ENCODE measurements at regions not wholly inside any gene's neighbourhood (a gene's known extent, or its start where the extent isn't known, plus 50 kb on each side); places are given as distances from the start of the nearest gene placed in this dataset.

- H3K4me1 ChIP-seq: peaks cover 29% of the 10 kb centered on the region
- intact Hi-C loops (cut with micrococcal nuclease): no loop called here
- H3K27me3 ChIP-seq (ENCODE audit: low read depth): peaks cover 50% of the 10 kb centered on the region
- TF ChIP-seq, protein P1, sequence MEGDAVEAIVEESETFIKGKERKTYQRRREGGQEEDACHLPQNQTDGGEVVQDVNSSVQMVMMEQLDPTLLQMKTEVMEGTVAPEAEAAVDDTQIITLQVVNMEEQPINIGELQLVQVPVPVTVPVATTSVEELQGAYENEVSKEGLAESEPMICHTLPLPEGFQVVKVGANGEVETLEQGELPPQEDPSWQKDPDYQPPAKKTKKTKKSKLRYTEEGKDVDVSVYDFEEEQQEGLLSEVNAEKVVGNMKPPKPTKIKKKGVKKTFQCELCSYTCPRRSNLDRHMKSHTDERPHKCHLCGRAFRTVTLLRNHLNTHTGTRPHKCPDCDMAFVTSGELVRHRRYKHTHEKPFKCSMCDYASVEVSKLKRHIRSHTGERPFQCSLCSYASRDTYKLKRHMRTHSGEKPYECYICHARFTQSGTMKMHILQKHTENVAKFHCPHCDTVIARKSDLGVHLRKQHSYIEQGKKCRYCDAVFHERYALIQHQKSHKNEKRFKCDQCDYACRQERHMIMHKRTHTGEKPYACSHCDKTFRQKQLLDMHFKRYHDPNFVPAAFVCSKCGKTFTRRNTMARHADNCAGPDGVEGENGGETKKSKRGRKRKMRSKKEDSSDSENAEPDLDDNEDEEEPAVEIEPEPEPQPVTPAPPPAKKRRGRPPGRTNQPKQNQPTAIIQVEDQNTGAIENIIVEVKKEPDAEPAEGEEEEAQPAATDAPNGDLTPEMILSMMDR (IDR thresholded peaks at IDR 0.05; ENCODE audit: borderline replicate concordance): no peak
- no peak for DNase-seq
- no peak overlapping the region for H3K4me3 ChIP-seq
- no peak overlapping the region for H3K27ac ChIP-seq (replicated peaks)
- H3K9me3 ChIP-seq (replicated peaks): no peaks in the 10 kb centered on the region
- H3K36me3 ChIP-seq: no peaks in the 10 kb centered on the region
Observed at GRCh38 chr2:120520454-120520853, 174.5 kb downstream of the INHBB start.

- intact Hi-C loops (cut with micrococcal nuclease): no loop called here
- Histone ChIP-seq H3K9me3 (replicated peaks) (no peaks in the 10 kb centered on the region), H3K4me3 (no peak overlapping the region), H3K27me3 (ENCODE audit: low read depth) (peaks cover 50% of the 10 kb centered on the region), H3K36me3 (no peaks in the 10 kb centered on the region), H3K27ac (replicated peaks) (no peak overlapping the region), H3K4me1 (peaks cover 36% of the 10 kb centered on the region)
- TF ChIP-seq, protein P1 (IDR thresholded peaks at IDR 0.05; ENCODE audit: borderline replicate concordance): peak; percentile 79
- DNase-seq: no peak
Observed at GRCh38 chr2:120520929-120521912, 175.3 kb downstream of the INHBB start.

DNA sequence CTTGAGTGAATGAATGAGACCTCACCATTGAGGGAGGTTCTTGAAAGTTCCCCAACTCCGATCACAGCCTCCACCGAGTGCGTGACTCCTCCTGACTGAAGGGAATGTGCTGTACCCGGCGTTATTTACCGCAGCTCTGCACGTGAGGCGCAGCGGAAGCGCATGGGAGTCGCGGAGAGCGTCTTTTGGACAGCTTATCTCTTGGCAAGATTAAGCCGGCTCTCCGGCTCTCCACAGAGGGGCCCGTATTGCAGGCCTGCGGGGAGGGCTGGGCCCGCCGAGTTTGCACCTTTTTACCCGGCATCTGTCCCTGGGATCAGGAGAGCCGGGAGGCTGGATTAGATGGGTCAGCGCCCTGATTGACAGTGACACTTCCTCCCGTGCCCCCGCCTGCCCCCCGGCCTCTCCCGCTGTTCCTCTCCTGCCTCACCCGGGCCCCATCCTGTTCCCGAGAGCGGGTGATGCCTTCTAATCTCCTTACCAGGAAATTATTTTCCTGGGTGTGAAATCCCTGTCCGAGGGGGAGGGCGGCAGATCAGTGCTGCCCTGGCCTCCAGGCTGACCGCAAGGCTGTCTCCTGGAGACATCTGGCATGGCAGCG, 176.3 kb downstream of the INHBB start:
- Histone ChIP-seq H3K9me3 (replicated peaks) (no peaks in the 10 kb centered on the region), H3K4me3 (peak overlapping the region; percentile 34), H3K36me3 (no peaks in the 10 kb centered on the region), H3K27ac (replicated peaks) (peak overlapping the region; percentile 33), H3K27me3 (ENCODE audit: low read depth) (peaks cover 50% of the 10 kb centered on the region), H3K4me1 (peaks cover 41% of the 10 kb centered on the region)
- TF ChIP-seq, protein P1 (IDR thresholded peaks at IDR 0.05; ENCODE audit: borderline replicate concordance): no peak
- peak; percentile 37 for DNase-seq
- intact Hi-C loops (cut with micrococcal nuclease): no loop called here

GRCh38 chr2:120523766-120524165, 177.8 kb downstream of the INHBB start:
- Histone ChIP-seq H3K4me1 (peaks cover 47% of the 10 kb centered on the region), H3K27me3 (ENCODE audit: low read depth) (peaks cover 44% of the 10 kb centered on the region)
- TF ChIP-seq, protein P1 (IDR thresholded peaks at IDR 0.05; ENCODE audit: borderline replicate concordance): no peak

DNA sequence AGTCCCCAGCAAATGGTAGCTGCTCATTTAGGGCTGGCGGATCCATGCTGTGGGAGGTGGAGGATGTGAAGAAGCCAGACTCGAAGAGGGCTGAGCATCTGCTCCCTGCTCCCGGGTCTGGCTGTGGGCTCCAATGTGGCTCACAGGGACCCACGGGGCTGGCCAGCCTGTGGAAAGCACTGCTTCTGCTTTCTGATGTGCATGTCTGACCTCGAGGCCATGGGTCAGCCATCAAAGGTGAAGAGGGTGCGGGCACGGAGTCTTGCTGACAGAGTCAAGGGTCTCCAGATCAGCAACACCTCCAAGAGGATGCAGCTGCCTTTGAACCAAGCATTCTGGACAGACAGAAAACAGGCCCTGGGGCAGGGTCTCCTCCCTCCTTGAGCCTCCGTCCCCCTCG, 178.2 kb downstream of the INHBB start:
- peaks cover 40% of the 10 kb centered on the region for H3K27me3 ChIP-seq (ENCODE audit: low read depth)
- DNase-seq: no peak
- no peaks in the 10 kb centered on the region for H3K36me3 ChIP-seq
- no peak overlapping the region for H3K4me3 ChIP-seq
- TF ChIP-seq, protein P1 (IDR thresholded peaks at IDR 0.05; ENCODE audit: borderline replicate concordance): no peak
- H3K9me3 ChIP-seq (replicated peaks): no peaks in the 10 kb centered on the region
- H3K4me1 ChIP-seq: peaks cover 47% of the 10 kb centered on the region
- no peak overlapping the region for H3K27ac ChIP-seq (replicated peaks)
- intact Hi-C loops (cut with micrococcal nuclease): no loop called here

More at GRCh38 chr2:120523766-120524165, 177.8 kb downstream of the INHBB start:
- Histone ChIP-seq H3K27ac (replicated peaks) (no peak overlapping the region), H3K4me3 (no peak overlapping the region), H3K36me3 (no peaks in the 10 kb centered on the region), H3K9me3 (replicated peaks) (no peaks in the 10 kb centered on the region)
- no peak for DNase-seq
- intact Hi-C loops (cut with micrococcal nuclease): no loop called here

All from left ventricle myocardium inferior (tissue), 1 donor.